ENCODE measurements at regions not wholly inside any gene's neighbourhood (a gene's known extent, or its start where the extent isn't known, plus 50 kb on each side); places are given as distances from the start of the nearest gene placed in this dataset.

DNA sequence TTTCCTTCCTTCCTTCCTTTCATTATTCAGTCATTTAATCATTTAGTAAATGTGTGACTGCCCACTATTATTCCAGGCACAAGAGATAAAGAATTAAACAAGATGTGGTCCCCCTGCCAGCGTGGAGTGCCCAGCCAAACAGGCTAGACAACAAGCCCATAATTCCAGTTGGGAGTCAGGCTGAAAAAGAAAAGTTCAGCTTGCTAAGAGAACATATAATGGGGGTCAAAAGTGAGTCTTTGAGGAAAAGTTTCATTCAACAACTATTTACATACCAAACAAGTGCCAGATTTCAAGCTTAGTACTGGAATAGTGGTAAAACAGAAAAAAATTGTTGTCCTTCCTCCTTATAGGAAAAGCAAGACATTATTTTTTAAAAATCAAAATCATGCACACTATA, 523.7 kb downstream of the TAFA4 start (continued):
- TF ChIP-seq MYC (IDR thresholded peaks at IDR 0.05; ENCODE audit: borderline replicate concordance, low read length): no peak
- no peak for TF ChIP-seq ATOH8 (CRISPR knock-in tag; IDR thresholded peaks at IDR 0.05; ENCODE audit: low read depth)
- TF ChIP-seq MAZ (IDR thresholded peaks at IDR 0.05; ENCODE audit: borderline replicate concordance, low read depth, low read length): no peak
- no peak for TF ChIP-seq RCOR1 (IDR thresholded peaks at IDR 0.05; ENCODE audit: low read depth, low read length)
- TF ChIP-seq RAD21 (conservative IDR thresholded peaks at IDR 0.05 in 1 of 2, IDR thresholded peaks at IDR 0.05 in 1 of 2): no peak
- TF ChIP-seq, protein P1, sequence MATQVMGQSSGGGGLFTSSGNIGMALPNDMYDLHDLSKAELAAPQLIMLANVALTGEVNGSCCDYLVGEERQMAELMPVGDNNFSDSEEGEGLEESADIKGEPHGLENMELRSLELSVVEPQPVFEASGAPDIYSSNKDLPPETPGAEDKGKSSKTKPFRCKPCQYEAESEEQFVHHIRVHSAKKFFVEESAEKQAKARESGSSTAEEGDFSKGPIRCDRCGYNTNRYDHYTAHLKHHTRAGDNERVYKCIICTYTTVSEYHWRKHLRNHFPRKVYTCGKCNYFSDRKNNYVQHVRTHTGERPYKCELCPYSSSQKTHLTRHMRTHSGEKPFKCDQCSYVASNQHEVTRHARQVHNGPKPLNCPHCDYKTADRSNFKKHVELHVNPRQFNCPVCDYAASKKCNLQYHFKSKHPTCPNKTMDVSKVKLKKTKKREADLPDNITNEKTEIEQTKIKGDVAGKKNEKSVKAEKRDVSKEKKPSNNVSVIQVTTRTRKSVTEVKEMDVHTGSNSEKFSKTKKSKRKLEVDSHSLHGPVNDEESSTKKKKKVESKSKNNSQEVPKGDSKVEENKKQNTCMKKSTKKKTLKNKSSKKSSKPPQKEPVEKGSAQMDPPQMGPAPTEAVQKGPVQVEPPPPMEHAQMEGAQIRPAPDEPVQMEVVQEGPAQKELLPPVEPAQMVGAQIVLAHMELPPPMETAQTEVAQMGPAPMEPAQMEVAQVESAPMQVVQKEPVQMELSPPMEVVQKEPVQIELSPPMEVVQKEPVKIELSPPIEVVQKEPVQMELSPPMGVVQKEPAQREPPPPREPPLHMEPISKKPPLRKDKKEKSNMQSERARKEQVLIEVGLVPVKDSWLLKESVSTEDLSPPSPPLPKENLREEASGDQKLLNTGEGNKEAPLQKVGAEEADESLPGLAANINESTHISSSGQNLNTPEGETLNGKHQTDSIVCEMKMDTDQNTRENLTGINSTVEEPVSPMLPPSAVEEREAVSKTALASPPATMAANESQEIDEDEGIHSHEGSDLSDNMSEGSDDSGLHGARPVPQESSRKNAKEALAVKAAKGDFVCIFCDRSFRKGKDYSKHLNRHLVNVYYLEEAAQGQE (IDR thresholded peaks at IDR 0.05): no peak

DNA sequence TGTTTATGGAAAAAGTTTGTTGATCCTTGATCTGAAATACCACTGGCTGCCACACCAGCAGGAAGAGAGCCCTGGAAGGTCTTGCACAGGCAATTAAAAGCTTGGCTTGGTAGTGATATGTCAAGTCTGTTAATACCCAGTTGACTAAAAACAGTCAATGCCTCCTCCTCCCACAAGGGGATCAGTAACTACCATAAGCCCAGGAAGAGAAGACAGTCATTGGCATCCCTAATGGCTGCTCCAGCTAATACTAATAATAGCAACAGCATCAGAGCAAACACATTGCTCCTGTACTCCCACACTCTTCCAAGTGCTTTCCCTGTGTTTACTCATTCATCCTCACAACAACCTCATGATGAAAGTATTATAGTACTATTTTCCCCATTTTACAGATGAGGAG, 528.6 kb downstream of the TAFA4 start:
- ChIA-PET CTCF (no interaction called here), POLR2A (no interaction called here)
- ATAC-seq: no peak
- Histone ChIP-seq H3K9me3 (no peaks in the 10 kb centered on the region), H3K4me2 (no peak overlapping the region), H3K4me3 (no peak overlapping the region), H3K4me1 (no peaks in the 10 kb centered on the region), H3K27ac (no peak overlapping the region)
- no peak for DNase-seq (ENCODE audit: low read depth in 1 of 2, low spot score in 1 of 2)
- TF ChIP-seq FOSL2 (IDR thresholded peaks at IDR 0.05) (no peak), FOSL2 (CRISPR knock-in tag; IDR thresholded peaks at IDR 0.05) (no peak), JUN (IDR thresholded peaks at IDR 0.05) (no peak), NPAS2 (CRISPR knock-in tag; IDR thresholded peaks at IDR 0.05; ENCODE audit: borderline replicate concordance) (no peak), TP53 (CRISPR knock-in tag; IDR thresholded peaks at IDR 0.05) (no peak), NR3C1 (IDR thresholded peaks at IDR 0.05) (no peak), E2F6 (IDR thresholded peaks at IDR 0.05; ENCODE audit: borderline replicate concordance, low read depth) (no peak), FOXS1 (CRISPR knock-in tag; IDR thresholded peaks at IDR 0.05) (no peak), EHMT2 (IDR thresholded peaks at IDR 0.05; ENCODE audit: low read depth) (no peak)
- no peak for FAIRE-seq

DNA sequence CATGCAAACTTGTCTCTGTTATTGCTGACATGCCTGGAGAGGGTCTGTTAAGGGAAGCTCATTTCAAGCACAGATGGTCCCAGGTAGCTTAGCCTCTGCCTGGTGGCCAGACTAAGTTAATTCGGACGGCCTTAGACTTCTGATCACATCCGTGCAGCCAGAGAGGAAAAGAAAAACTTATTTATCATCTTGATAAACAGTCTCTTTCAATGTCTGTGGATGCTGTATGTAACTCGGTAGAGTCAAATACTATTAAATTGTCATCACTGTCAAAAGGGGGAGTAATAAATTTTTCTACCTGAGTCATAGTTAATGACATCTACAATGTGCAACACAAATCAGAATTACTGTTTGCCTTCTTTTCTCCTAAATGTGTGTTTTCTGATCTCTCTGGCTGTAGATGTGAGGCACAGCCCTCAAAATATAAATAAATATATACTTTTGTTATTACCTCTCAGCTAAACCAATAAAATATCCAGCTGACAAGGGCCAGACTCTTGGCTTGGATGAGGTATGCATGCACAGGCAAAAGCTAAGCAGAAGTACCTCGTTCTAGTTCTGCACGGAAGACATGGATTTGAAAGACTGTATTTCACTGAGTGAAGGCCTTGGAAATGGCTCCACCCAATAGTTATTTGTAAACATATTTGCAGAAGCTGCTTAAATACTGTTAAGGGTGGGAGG, 530.0 kb downstream of the TAFA4 start:
- ATAC-seq: no peak
- no peak for DNase-seq (ENCODE audit: low read depth in 1 of 2, low spot score in 1 of 2)
- no peak for FAIRE-seq
- Histone ChIP-seq H3K4me3 (no peak overlapping the region), H3K4me1 (no peaks in the 10 kb centered on the region), H3K27ac (no peak overlapping the region), H3K9me3 (no peaks in the 10 kb centered on the region), H3K4me2 (no peak overlapping the region)
- POLR2A ChIA-PET: no interaction called here
- WGBS (ENCODE audit: missing lambda C conversion rate): 3% methylated on average over 6 of the region's 6 CpGs
- CTCF ChIA-PET: no interaction called here
- TF ChIP-seq SREBF2 (IDR thresholded peaks at IDR 0.05) (no peak), MAX (IDR thresholded peaks at IDR 0.05) (no peak), ZFP36 (IDR thresholded peaks at IDR 0.05; ENCODE audit: borderline replicate concordance, partially characterized antibody) (no peak), KDM1A (IDR thresholded peaks at IDR 0.05; ENCODE audit: low read depth) (no peak), RFX5 (IDR thresholded peaks at IDR 0.05) (no peak), PBX3 (IDR thresholded peaks at IDR 0.05) (no peak), TFCP2L1 (CRISPR knock-in tag; IDR thresholded peaks at IDR 0.05) (no peak), CEBPB (IDR thresholded peaks at IDR 0.05) (no peak), POLR2A (IDR thresholded peaks at IDR 0.05; ENCODE audit: low read length) (no peak), ZSCAN20 (CRISPR knock-in tag; IDR thresholded peaks at IDR 0.05) (no peak), ATOH8 (CRISPR knock-in tag; IDR thresholded peaks at IDR 0.05; ENCODE audit: low read depth) (no peak), POLR2AphosphoS2 (conservative IDR thresholded peaks at IDR 0.05; ENCODE audit: low read length) (no peak), CHD2 (IDR thresholded peaks at IDR 0.05; ENCODE audit: low read length, partially characterized antibody) (no peak), CBX2 (IDR thresholded peaks at IDR 0.05; ENCODE audit: borderline replicate concordance, low read depth) (no peak), MAZ (IDR thresholded peaks at IDR 0.05; ENCODE audit: borderline replicate concordance, low read depth, low read length) (no peak), FOSL2 (IDR thresholded peaks at IDR 0.05) (no peak), FOSL2 (CRISPR knock-in tag; IDR thresholded peaks at IDR 0.05) (no peak)
- TF ChIP-seq, protein P2, sequence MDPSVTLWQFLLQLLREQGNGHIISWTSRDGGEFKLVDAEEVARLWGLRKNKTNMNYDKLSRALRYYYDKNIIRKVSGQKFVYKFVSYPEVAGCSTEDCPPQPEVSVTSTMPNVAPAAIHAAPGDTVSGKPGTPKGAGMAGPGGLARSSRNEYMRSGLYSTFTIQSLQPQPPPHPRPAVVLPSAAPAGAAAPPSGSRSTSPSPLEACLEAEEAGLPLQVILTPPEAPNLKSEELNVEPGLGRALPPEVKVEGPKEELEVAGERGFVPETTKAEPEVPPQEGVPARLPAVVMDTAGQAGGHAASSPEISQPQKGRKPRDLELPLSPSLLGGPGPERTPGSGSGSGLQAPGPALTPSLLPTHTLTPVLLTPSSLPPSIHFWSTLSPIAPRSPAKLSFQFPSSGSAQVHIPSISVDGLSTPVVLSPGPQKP (IDR thresholded peaks at IDR 0.05; ENCODE audit: low read depth, low read length): no peak

All from A549 (cell line).